NCI-H2227 treated with DMSO at 0.1 percent for 48 hours (cell line): ENCODE measurements at regions not wholly inside any gene's neighbourhood (a gene's known extent, or its start where the extent isn't known, plus 50 kb on each side); places are given as distances from the start of the nearest gene placed in this dataset.

ENCODE experiments used
- DNase-seq: peaks from one replicate; lab custom pipeline; 2025; lab: John Stamatoyannopoulos, UW

GRCh38 chr2:129645335-129645734, 334.1 kb upstream of the RAB6C start:
- no peak for DNase-seq

GRCh38 chr2:129646107-129646506, 333.4 kb upstream of the RAB6C start:
- DNase-seq: no peak

GRCh38 chr2:129653246-129653645, 326.2 kb upstream of the RAB6C start:
- DNase-seq: no peak

- no peak for DNase-seq
These were observed 325.1 kb upstream of the RAB6C start for GRCh38 chr2:129654331-129654730.

GRCh38 chr2:129656081-129656598, 323.3 kb upstream of the RAB6C start:
- no peak for DNase-seq

- DNase-seq: no peak
These were observed 321.0 kb upstream of the RAB6C start for GRCh38 chr2:129658430-129658829.

- no peak for DNase-seq
These were observed 317.5 kb upstream of the RAB6C start for GRCh38 chr2:129661935-129662334.

- no peak for DNase-seq
These were observed 311.9 kb upstream of the RAB6C start for GRCh38 chr2:129667577-129667976.

- no peak for DNase-seq
These were observed 306.9 kb upstream of the RAB6C start for GRCh38 chr2:129672521-129672920.

- no peak for DNase-seq
These were observed 306.2 kb upstream of the RAB6C start for GRCh38 chr2:129673234-129673633.

GRCh38 chr2:129673847-129674711, 305.4 kb upstream of the RAB6C start:
- no peak for DNase-seq

- no peak for DNase-seq
These were observed 300.7 kb upstream of the RAB6C start for GRCh38 chr2:129678751-129679150.

- no peak for DNase-seq
These were observed 297.7 kb upstream of the RAB6C start for GRCh38 chr2:129681788-129682187.

- no peak for DNase-seq
These were observed 289.6 kb upstream of the RAB6C start for GRCh38 chr2:129689653-129690448.

- DNase-seq: no peak
These were observed 284.0 kb upstream of the RAB6C start for GRCh38 chr2:129695496-129695895.

- no peak for DNase-seq
These were observed 280.9 kb upstream of the RAB6C start for GRCh38 chr2:129698593-129698992.

GRCh38 chr2:129699781-129700573, 279.5 kb upstream of the RAB6C start:
- no peak for DNase-seq

- no peak for DNase-seq
These were observed 276.9 kb upstream of the RAB6C start for GRCh38 chr2:129702416-129703176.

GRCh38 chr2:129705085-129705484, 274.4 kb upstream of the RAB6C start:
- DNase-seq: no peak

GRCh38 chr2:129707800-129708199, 271.7 kb upstream of the RAB6C start:
- DNase-seq: no peak

- no peak for DNase-seq
These were observed 271.1 kb upstream of the RAB6C start for GRCh38 chr2:129708221-129708967.
